ENCODE measurements at regions not wholly inside any gene's neighbourhood (a gene's known extent, or its start where the extent isn't known, plus 50 kb on each side); places are given as distances from the start of the nearest gene placed in this dataset.

DNA sequence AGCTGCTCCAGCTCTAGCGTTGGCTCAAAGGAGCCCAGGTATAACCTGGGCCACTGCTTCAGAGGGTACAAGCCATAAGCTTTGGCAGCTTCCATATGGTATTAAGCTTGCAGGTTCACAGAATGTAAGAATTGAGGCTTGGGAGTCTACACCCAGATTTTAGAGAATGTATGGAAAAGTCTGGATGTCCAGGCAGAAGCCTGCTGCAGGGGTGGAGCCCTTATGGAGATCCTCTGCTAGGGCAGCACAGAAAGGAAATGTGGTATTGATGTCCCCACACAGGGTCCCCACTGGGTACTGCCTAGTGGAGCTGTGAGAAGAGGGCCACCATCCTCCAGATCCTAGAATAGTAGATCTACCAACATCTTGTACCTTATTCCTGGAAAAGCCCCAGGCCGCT is 626.9 kb downstream of the MAT2B start:
- TF ChIP-seq, protein P1, sequence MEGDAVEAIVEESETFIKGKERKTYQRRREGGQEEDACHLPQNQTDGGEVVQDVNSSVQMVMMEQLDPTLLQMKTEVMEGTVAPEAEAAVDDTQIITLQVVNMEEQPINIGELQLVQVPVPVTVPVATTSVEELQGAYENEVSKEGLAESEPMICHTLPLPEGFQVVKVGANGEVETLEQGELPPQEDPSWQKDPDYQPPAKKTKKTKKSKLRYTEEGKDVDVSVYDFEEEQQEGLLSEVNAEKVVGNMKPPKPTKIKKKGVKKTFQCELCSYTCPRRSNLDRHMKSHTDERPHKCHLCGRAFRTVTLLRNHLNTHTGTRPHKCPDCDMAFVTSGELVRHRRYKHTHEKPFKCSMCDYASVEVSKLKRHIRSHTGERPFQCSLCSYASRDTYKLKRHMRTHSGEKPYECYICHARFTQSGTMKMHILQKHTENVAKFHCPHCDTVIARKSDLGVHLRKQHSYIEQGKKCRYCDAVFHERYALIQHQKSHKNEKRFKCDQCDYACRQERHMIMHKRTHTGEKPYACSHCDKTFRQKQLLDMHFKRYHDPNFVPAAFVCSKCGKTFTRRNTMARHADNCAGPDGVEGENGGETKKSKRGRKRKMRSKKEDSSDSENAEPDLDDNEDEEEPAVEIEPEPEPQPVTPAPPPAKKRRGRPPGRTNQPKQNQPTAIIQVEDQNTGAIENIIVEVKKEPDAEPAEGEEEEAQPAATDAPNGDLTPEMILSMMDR (IDR thresholded peaks at IDR 0.05 in 8 of 11, conservative IDR thresholded peaks at IDR 0.05 in 3 of 11): no peak
- no peak for TF ChIP-seq POLR2AphosphoS5 (IDR thresholded peaks at IDR 0.05)
